Fibroblast of lung (primary cell): ENCODE measurements at regions not wholly inside any gene's neighbourhood (a gene's known extent, or its start where the extent isn't known, plus 50 kb on each side); places are given as distances from the start of the nearest gene placed in this dataset.

ENCODE experiments used
- EZH2 ChIP-seq: IDR thresholded peaks from 2 replicates; pipeline ENCODE4 v1.5.1; 2012; ENCODE audit warnings: low read length, control low read depth, mild to moderate bottlenecking; ENCODE audit errors: missing control alignments
- TF ChIP-seq, protein P1 (sequence below), 2 donors: IDR thresholded peaks in 1 of 2; conservative IDR thresholded peaks in 1 of 2; 1 replicate in 1 of 2; 2 replicates in 1 of 2; pipeline ENCODE4 v1.5.1; 2011 to 2012; ENCODE audit warnings: low read length in 2 of 2, control low read depth in 1 of 2, inconsistent platforms in 1 of 2, low read depth in 1 of 2, mild to moderate bottlenecking in 1 of 2

DNA sequence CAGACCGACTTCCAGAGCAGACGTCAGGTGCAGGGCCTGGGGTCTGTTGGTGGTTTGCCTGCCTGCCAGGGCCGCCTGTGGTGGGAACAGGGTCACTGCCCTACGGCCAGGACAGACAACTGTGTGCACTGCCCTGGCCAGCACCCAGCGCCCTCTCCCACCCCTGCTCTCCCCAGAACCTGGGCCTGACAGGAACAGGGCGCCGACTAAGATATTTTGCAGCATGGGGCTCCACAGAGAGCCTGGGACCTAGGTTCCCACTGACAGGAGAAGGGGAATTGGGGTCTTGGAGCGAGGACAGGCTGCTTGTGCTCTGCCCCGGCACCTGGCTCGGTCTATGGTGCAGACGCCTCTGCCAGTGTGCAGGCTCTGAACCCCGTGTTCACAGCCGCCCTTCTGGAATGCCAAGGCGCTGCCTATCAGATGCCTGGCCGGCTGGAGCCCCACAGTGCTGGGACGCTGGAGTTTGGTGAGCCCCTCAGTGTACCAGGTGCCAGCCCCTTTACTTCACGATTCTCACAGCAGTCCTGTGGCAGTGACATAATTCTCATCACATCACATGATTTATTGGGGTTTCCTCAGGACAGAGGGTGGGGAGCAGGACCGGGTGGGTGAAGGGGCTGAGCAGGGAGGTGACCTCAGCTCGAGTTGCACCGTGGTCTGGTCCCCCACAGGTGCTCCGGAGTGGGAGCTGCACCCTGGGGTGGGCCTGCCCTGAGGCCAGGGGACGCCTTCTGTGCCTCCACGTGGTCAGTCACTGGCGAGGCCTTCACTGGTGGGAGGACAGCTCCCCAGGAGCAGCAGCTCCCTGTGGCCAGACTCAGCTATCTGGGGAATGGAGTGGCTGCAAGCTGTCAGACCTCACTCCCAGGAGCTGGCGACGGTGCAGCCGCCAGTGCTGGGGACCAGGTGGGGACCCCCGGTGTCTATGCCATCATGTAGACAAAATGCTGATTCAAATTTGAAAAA is 113.8 kb upstream of the LRPAP1 start:
- TF ChIP-seq, protein P1, sequence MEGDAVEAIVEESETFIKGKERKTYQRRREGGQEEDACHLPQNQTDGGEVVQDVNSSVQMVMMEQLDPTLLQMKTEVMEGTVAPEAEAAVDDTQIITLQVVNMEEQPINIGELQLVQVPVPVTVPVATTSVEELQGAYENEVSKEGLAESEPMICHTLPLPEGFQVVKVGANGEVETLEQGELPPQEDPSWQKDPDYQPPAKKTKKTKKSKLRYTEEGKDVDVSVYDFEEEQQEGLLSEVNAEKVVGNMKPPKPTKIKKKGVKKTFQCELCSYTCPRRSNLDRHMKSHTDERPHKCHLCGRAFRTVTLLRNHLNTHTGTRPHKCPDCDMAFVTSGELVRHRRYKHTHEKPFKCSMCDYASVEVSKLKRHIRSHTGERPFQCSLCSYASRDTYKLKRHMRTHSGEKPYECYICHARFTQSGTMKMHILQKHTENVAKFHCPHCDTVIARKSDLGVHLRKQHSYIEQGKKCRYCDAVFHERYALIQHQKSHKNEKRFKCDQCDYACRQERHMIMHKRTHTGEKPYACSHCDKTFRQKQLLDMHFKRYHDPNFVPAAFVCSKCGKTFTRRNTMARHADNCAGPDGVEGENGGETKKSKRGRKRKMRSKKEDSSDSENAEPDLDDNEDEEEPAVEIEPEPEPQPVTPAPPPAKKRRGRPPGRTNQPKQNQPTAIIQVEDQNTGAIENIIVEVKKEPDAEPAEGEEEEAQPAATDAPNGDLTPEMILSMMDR (conservative IDR thresholded peaks at IDR 0.05 in 1 of 2, IDR thresholded peaks at IDR 0.05 in 1 of 2; ENCODE audit: low read depth in 1 of 2, low read length in 2 of 2), result no peak
- no peak for TF ChIP-seq EZH2
